HG03159 (cell line): ENCODE measurements at regions not wholly inside any gene's neighbourhood (a gene's known extent, or its start where the extent isn't known, plus 50 kb on each side); places are given as distances from the start of the nearest gene placed in this dataset.

Source experiments
- ATAC-seq: cut with Tn5 transposase; IDR thresholded peaks from one replicate; pipeline ENCODE4 v1.9.1; 2021; ENCODE audit warnings: mild to moderate bottlenecking, moderate library complexity; ENCODE audit not compliant: unreplicated experiment

DNA sequence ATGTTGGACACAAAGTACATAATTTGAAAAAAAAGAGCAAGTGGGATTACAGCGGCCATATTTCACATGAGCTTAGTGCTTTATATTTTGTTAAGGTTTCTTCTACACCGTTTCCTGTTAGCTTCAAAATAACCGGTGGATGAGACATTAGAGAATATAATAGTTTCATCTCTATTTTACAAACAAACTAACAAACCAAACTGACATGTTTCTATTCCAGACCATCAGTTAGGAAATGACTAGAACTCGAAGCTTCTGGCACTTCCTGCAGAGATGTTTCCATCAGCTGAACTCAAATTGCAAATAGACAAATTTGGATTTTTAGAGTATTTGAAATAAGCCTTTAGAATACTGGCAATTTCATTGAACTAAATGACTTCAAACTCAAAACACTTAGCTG, 86.5 kb downstream of the MTRR start:
- no peak for ATAC-seq

DNA sequence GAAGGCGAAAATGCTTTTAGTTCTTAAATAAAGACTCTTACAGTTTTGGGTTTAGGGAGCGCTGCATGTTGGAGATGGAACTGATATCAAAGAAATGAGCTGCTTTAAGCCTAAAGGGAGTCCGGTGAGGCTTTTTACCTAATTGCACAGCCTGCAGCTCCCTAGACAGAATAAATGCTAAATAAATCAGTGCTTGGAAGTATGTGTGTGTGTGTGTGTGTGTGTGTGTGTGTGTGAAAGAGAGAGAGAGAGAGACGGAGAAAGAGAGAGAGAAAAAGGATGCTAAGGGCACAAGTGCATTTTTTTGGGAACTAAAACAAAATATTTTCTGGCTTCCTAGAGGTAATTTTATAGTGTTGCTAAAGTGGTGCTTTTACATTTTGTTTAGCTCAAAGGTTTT, 88.4 kb downstream of the MTRR start:
- ATAC-seq = no peak

DNA sequence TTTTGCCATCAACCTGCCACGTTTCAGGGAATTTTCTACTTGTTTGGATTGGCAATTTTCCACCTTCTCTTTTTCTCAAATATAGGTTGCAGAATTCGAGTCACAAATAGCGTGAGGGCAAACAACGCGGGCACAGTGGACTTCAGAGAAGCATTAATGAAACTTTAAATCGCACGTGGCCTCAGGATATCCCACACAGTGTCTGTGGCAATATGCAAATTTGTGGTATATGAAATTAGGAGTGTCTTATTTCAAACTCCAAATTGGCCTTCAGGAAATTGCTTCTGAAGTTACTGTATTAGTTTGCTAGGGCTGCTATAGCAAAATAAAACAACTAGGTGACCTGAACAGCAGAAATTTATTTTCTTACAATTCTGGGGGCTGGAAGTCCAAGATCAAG, 91.2 kb downstream of the MTRR start:
- no peak for ATAC-seq

DNA sequence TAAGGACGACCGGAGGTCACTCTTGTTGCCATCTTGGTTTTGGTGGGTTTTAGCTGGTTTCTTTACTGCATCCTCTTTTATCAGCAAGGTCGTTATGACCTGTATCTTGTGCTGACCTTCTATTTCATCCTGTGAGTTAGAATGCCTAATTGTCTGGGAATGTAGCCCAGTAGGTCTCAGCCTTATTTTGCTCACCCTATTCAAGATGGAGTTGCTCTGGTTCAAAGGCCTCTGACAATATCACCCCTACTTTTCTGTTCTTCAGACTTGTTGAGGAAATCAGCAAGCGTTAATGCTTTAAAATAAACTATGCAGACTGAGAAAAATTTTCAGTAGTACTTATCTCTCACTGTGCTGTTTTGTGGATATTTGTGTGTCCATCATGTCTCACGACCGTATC, 92.6 kb downstream of the MTRR start:
- ATAC-seq = no peak

DNA sequence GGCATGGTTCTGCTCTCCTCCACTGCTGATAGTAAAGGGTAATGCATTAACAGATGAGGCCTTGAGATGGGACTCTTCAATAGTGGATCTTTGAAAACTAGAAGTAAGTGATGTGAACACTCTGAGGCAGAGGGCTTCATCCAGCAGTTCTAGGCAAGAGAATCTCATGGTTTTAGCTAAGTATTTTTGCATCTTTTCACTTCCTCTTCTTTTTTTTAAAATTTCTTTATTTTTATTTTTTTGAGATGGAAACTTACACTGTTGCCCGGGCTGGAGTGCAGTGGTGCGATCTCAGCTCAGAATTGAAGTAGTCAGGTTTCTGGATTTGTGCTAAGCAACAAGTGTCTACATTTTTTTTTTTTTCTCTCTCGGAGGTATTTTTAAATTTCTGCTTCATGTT, 101.9 kb downstream of the MTRR start:
- ATAC-seq = peak; percentile 84

DNA sequence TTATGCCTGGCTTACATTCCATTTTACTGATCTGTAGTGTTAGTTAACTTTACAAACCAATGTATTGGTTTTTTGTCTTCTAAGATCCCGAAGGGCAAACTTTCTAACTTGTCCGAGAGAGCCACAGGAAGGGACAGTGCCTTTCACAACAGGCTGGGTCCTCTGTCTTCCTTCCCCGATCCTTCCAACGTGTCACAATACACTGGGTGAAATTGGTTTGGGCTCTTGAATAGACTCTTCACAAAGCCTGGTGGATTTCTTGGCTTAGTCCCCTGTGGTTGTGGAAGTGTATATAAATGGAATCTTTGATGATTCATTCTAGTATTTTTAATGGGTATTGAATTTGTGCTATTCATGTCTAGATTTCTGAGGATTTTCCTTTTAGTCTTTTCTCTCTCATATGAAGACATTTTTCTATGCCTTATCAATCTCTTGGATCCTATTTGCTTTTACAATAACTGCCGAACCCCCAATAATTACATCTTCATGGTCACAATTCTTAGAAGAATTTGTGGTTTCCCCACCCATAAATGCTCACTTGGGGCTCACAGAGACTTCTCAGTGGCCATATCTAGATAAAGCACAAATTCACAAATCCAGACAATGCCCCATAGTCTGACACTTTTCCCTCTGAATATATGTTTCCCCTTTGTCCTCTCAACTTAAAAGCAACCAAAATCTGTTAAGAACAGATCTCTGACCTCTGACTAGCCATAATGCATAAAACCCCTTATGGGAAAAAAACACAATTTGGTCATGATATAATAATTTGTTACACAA, 107.7 kb downstream of the MTRR start:
- no peak for ATAC-seq

DNA sequence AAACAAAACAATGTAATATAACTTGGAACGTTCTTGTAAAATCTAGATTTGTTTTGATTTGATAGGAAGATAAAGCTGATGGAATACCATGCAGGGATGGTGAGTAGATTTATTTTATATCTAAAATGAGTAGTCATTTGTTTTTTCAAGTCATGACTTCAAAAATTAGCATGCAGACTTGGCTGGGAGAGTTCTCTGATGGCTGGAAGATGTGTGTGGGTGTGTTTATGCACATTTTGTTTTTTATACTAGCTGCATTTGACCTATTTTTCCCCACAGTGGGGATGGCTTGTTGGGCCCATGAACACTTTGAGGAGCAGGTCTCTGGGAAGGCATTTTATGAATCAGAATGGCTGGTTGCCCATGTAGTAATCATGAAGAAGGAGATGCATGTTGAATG, 109.2 kb downstream of the MTRR start:
- ATAC-seq = no peak

DNA sequence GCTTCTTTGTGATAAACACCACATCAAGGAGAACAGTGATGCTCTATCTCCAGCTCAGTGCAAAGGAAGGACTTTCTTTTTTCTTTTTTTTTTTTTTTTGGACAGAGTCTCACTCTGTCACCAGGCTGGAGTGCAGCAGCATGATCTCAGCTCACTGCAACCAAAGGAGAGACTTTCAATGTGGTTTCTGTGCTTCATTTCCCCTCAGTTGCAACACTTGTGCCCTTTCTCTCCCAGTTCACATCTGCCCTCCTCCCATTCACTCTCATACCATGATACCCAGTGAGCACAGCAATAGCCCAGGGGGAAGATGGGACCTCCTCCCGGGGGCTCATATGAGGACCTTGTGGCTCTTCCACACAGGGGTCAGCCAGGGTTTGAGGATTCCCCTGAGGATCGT, 110.0 kb downstream of the MTRR start:
- no peak for ATAC-seq

DNA sequence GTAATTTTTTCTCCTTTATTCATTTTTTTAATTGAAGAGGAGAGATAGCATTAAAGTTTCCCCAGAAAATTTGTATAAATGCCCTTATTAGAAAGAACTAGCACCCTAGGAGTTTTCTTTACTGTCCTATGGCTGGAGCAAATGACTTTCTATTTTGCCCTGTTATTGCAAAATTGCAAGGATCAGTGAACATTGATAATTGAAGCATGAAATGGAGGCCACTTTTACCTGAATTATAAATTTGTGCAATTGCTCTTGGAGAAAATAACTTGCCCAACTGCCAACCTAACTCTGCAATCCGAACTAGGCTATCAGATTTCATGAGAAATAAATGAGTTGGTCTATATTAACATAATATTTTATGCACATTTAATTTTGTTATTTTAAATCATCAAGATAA, 111.9 kb downstream of the MTRR start:
- no peak for ATAC-seq

DNA sequence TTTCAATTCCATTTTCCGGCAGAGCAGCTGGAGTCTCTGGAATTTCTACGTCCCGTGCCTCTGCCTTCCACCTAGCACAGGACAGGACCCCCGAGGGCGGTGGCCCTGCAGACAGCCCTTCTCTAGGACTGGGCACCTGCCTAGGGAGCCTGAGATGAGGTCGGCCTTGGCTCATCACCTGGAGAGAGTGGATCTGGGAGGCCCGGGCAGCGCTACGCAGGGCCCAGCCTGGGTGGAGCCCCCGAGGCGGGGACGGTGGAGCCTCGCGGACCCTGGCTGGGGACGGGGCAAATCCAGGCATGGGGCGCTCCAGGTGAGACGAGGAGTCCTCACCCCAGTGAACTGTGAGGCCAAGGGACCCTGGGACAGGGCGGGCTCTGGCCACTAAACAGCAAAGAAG, 114.5 kb downstream of the MTRR start:
- no peak for ATAC-seq

DNA sequence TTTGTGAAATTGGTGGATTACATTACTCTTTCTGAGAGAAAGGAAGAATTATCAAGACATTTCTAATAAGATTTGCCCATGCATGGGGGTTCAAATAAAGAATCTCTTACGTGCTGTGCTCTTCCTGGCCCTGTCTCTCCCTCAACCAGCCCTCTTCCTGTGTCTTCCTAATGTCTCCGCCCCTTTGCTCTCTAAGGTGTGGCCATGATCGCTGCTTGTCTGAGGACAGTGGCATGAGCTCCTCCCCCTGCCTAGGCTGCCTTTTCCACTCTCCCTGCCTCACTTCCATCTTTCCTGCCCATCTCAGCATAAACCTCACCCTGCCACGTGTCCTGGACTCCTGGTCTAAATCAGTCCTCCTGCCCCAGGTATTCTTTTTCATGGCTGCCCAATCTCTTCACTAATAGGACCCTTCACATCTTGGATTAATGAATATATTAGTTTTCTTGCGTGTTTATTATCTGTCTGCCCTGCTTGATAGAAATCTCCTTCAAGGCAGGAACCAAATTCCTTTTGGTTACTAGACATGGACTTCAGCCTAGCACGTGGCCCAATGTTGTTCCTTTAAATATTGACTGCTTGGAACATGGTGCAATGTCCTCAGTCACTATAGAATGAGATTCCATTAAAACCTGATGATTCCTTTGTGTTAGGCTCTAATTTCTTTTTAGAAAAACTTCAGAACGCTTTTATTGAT, 122.3 kb downstream of the MTRR start:
- no peak for ATAC-seq

DNA sequence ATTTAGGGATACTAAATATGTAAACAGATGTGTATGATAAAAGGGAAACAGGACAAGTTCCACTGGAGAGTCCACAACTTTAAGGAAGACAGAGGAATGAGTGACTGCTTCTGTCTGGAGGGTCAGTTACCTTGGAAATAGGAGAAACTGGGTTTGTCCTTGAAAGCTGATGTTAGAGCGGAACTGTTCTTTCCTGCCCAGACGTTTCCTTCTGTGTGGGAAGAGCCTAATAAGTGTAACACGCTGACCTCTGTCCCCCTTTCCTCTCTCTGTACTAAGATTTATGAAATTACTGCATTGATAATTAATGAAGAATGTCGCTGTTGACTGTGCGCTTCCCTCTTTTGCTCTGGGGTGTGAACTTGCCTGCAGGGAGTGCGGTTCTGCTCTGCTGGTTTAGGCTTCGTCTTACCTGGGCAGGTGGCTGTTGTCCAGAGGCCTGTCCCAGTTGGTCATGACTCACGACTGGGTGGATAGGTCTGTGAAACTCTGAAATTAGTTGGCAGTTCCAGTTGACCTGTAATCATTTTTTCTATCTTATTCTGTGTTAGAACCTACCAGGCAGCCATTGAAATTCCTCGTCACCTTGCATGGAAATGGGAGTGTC, 126.8 kb downstream of the MTRR start:
- ATAC-seq = no peak

DNA sequence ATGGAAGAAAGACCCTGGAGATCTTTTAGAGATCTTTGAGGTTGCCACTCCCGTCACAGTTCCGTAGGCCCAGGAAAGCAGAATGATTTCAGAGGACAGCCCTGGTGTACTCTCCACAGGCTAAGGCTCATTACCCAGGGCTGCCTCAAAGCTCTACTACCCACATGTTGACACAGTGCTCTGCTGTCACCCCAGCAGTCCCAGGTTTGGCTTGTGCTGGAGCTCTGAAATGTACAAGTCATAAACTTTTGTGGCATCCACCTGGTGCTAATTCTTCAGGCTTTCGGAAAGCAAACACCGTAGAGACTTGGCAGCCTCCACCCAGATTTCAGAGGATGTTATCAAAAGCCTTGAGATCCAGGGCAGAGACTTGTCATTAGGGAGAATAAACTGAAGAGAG, 136.5 kb downstream of the MTRR start:
- ATAC-seq = no peak

DNA sequence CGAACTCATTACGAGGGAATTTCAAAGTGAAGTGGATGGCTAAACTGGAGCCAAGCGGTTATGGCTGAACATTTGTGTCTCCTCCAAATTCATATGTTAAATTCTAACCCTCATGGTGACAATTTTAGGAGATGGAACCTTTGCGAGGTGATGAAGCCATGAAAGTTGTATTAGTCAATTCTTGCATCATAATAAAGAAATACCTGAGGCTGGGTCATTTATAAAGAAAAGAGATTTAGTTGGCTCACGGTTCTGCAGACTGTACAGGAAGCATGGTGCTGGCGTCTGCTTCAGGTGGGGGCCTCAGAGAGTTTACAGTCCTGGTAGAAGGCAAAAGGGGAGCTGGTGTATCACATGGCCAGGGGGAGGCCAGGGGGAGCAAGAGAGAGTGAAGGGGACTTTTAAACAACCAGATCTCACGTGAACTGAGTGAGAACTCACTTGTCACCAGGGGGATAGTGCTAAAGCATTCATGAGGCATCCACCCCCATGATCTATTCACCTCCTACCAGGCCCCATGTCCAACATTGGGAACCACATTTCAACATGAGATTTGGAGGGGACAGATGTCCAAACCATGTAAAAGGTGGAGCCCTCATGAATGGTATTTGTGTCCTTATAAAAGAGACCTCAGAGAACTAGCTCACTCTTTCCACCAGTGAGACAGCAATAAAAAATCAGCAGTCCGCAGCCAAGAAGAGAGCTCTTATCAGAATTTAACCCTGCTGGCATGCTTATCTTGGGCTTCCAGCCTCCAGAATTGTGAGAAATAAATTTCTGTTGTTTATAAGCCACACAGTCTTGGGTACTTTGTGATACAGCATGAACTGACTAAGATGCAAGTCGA, 143.4 kb downstream of the MTRR start:
- ATAC-seq = no peak

DNA sequence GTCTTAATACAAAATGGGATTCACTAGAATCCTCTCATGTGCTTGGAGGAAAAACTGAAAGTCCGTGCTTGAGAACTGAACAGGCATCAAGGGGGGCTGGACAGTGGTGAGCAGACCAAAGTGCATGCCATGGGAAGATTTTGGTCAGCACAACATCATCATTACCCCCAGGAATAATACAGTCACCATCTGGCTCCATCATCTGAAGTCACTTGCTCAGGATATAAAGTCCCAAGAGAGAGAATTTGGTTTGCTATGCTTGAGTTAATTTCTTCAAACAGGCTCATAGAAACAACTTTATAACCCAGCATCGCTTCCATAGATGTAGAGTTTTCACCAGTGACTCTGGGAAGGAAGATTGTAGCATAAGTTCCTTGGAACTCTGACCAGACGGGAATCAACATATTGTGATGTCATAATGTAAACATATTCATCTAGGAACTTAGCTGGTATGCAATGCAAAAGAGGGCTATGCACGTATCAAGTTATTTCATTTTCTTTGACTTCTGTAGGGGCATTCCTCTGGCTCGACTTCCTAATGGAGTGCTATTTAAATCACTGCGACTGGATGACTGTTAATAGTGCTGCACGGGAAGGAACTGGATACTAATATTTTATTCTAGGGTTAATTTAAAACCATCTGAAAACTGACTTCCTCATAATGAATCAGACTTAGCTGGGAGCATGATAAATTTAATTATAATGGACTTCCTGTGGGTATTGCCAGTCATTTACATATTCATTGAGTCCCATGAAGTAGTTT, 145.2 kb downstream of the MTRR start:
- no peak for ATAC-seq

DNA sequence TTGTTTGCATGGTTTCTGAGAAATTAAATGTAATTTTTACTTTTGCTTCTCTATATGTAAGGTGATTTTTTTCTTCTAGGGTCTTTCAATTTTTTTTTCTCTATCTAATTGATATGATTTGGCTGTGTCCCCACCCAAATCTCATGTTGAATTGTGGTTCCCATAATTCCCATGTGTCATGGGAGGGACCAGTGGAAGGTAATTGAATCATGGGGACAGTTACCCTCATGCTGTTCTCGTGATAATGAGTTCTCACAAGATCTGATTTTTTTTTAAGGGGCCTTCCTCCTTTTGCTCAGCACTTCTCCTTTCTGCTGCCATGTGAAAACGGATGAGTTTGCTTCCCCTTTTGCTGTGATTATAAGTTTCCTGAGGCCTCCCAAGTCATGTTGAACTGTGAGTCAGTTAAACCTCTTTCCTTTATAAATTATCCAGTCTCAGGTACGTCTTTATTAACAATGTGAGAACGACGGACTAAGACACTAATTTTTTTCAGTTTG, 150.8 kb downstream of the MTRR start:
- ATAC-seq = no peak

DNA sequence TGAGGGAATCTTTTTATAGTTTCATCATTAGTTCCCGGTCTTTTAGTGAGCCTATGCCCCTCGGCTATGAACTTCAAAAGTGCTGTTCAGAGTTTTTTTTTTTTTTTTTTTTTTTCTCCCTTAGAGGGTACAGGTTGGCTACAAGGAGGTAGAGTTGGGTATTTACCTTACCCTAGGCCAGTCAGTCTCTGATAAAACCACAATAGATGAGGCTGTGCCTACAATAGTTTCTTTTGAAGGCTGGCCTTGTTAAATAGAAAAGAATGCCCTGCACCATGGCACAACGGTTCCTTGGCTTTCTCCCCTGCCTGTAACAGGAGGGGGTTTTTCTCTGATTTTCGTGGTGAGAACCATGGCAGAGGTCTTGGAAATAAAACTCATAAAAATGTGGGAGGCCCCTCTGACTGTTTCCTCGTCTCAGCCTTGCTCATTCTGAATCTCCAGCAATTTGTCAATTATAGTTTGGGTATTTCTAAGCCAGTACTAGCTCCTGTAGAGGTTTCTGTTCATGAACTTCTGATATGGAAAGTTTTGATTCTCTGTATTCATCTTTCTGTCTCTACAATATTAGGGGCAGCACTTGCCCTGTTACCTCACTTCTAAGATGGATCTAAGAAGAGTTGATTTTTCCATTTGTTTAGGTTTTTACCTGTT, 152.0 kb downstream of the MTRR start:
- no peak for ATAC-seq

DNA sequence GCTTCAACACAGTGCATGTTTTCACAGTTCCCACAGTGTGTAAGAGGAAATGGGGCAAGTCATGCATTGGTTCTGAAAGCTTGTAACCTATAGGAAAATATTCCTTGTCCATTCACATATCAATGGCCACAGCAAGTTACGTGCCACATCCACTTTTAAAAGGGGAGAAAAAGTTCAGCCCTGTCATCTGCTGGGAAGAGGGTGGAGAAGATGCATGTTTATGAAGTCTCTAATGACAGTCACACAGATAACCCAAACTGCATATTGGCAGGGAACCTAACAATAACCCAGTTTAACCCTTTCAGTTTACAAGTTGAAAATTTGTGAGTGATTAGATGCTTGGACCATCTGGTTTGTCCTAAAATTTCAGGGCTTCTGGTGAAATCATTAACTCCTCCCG, 159.3 kb downstream of the MTRR start:
- ATAC-seq = no peak

DNA sequence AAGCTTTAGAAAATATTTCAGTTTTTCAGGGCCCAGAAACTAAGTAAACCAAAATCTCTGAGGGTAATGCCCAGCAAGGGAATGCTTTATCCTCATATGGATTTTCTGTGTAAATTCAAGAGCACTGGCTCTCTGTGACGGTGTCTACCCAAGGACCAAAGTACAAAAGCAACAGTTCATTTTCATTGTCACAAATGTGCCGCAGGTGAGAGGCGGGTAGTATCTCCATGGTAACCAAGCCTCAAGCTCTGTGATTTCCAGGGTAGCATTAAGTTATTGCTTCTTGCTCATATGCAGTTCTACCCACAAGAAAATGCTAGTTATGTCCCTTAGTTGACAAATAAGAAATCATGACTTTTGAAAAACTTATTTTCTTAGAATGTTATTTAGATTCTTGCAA, 164.3 kb downstream of the MTRR start:
- ATAC-seq = no peak

DNA sequence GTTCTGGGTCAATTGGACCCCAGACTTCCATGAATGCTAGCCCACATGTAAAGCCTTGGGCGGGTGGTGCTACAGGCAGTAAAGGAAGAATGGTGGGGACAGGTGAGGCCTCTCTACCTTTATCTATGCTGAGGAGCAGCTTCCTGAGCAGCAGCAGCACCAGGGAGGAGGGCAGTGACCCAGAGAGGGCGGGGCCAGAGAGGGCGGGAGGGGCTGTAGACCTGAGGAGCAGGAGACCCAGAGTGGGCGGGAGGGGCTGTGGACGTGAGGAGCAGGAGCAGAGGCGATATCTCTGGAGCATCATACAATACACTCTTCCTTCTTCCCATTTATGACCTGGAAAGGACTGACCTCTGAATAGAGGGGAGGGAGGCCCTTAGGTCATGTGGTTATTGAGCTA, 165.9 kb downstream of the MTRR start:
- no peak for ATAC-seq
